OCI-LY7 (cell line): ENCODE measurements at regions not wholly inside any gene's neighbourhood (a gene's known extent, or its start where the extent isn't known, plus 50 kb on each side); places are given as distances from the start of the nearest gene placed in this dataset.
"Not testable (repeated sequence)": the region's sequence is repeated elsewhere in the genome, so short reads cannot be mapped to it uniquely, and the experiment has no call there.

ENCODE experiments used
- BruUV-seq: library from RNA; stranded (reverse); fragments of 400-500 nt; replicated peaks from 2 replicates; lab custom pipeline; 2021; lab: Mats Ljungman, UMichigan
- CTCF ChIA-PET: fragments of 300-600 bp; sonication (Branson Sonifier 250); formaldehyde crosslinking; loops from one replicate; lab custom pipeline; 2022; ENCODE audit warnings: antibody characterized with exemption; ENCODE audit not compliant: unreplicated experiment; lab: Charles Lee
- POLR2A ChIA-PET: fragments of 300-600 bp; sonication (Branson Sonifier 250); formaldehyde crosslinking; loops from one replicate; lab custom pipeline; 2022; ENCODE audit warnings: antibody characterized with exemption; lab: Charles Lee
- DNase-seq: peaks from one replicate; pipeline ENCODE4 v3.0.0-alpha.2; 2015; ENCODE audit warnings: low spot score
- H2AFZ ChIP-seq: fragments of 200-600 bp; sonication (generic), shearing (Covaris generic); 2 replicates; pipeline ENCODE4 v1.6.1; 2014; ENCODE audit warnings: mild to moderate bottlenecking, antibody characterized with exemption, low read length, moderate library complexity
- H3K27ac ChIP-seq: fragments of 200-600 bp; sonication (generic); 2 replicates; pipeline ENCODE4 v1.5.1; 2014; ENCODE audit warnings: mixed run types, low read depth, mild to moderate bottlenecking, moderate library complexity, low read length, inconsistent platforms; ENCODE audit not compliant: poor library complexity, severe bottlenecking
- H3K36me3 ChIP-seq: fragments of 200-600 bp; sonication (generic); 2 replicates; pipeline ENCODE4 v1.6.1; 2014; ENCODE audit warnings: mild to moderate bottlenecking, antibody characterized with exemption, low read length, moderate library complexity, mixed read lengths; ENCODE audit not compliant: insufficient read depth
- H3K4me1 ChIP-seq: fragments of 200-600 bp; sonication (generic); 2 replicates; pipeline ENCODE4 v1.5.1; 2014; ENCODE audit warnings: mild to moderate bottlenecking, low read length; ENCODE audit not compliant: insufficient read depth, poor library complexity, severe bottlenecking
- H3K4me2 ChIP-seq: fragments of 200-600 bp; sonication (generic); 2 replicates; pipeline ENCODE4 v1.6.1; 2014; ENCODE audit warnings: mild to moderate bottlenecking, low read length
- H3K4me3 ChIP-seq: fragments of 200-600 bp; sonication (generic); 2 replicates; pipeline ENCODE4 v1.5.1; 2014; ENCODE audit warnings: mild to moderate bottlenecking, low read depth, low read length; ENCODE audit not compliant: poor library complexity, severe bottlenecking
- H3K79me2 ChIP-seq: fragments of 200-600 bp; sonication (generic); 2 replicates; pipeline ENCODE4 v1.6.1; 2016; ENCODE audit warnings: low read depth, mild to moderate bottlenecking, low read length, moderate library complexity, mixed read lengths; ENCODE audit not compliant: insufficient read depth
- H3K9me2 ChIP-seq: fragments of 200-600 bp; sonication (generic); 2 replicates; pipeline ENCODE4 v1.6.1; 2016; ENCODE audit warnings: mild to moderate bottlenecking, low read length, mixed read lengths; ENCODE audit not compliant: insufficient read depth
- H3K9me3 ChIP-seq: fragments of 200-600 bp; sonication (generic); 2 replicates; pipeline ENCODE4 v1.6.1; 2014; ENCODE audit warnings: mild to moderate bottlenecking, mixed run types, low read length, mixed read lengths
- H4K20me1 ChIP-seq: fragments of 200-600 bp; sonication (generic); 2 replicates; pipeline ENCODE4 v1.6.1; 2014; ENCODE audit warnings: mild to moderate bottlenecking, antibody characterized with exemption, low read length, moderate library complexity, mixed read lengths; ENCODE audit not compliant: insufficient read depth
- CTCF ChIP-seq: fragments of 200-600 bp; sonication (generic); conservative IDR thresholded peaks from 2 replicates; pipeline ENCODE4 v1.5.1; 2014; ENCODE audit warnings: mild to moderate bottlenecking, antibody characterized with exemption, low read length, moderate library complexity, mixed read lengths
- EZH2phosphoT487 ChIP-seq: fragments of 200-600 bp; sonication (generic); IDR thresholded peaks from 2 replicates; pipeline ENCODE4 v1.6.1; 2018; ENCODE audit warnings: low read depth, borderline replicate concordance, mild to moderate bottlenecking, mixed run types, antibody characterized with exemption, low read length, moderate library complexity, mixed read lengths
- intact Hi-C: fragments of 100-400 bp; cut with micrococcal nuclease; formaldehyde crosslinking; loops from one replicate; pipeline ENCODE4 v1.10.0; 2022; ENCODE audit not compliant: unreplicated experiment

- Histone ChIP-seq H3K27ac (no peak overlapping the region), H3K4me1 (no peaks in the 10 kb centered on the region), H4K20me1 (no peaks in the 10 kb centered on the region), H3K36me3 (no peaks in the 10 kb centered on the region), H3K79me2 (no peaks in the 10 kb centered on the region), H3K4me3 (no peak overlapping the region), H2AFZ (no peak overlapping the region), H3K9me2 (no peaks in the 10 kb centered on the region), H3K4me2 (no peak overlapping the region), H3K9me3 (no peaks in the 10 kb centered on the region)
- intact Hi-C loops: no loop called here
- ChIA-PET CTCF (no interaction called here), POLR2A (no interaction called here)
- no TSS peak for BruUV-seq
- DNase-seq: no peak
- TF ChIP-seq CTCF: no peak
- no peak for TF ChIP-seq EZH2phosphoT487
Observed at GRCh38 chr11:96841792-96842191, 452.0 kb downstream of the JRKL start.

GRCh38 chr11:96842731-96843130 is 452.9 kb downstream of the JRKL start:
- Histone ChIP-seq H2AFZ (no peak overlapping the region), H3K27ac (no peak overlapping the region), H3K4me2 (no peak overlapping the region), H4K20me1 (no peaks in the 10 kb centered on the region), H3K4me3 (no peak overlapping the region), H3K9me2 (no peaks in the 10 kb centered on the region), H3K36me3 (no peaks in the 10 kb centered on the region), H3K9me3 (no peaks in the 10 kb centered on the region), H3K79me2 (no peaks in the 10 kb centered on the region), H3K4me1 (no peaks in the 10 kb centered on the region)
- intact Hi-C loops: no loop called here
- no TSS peak for BruUV-seq
- ChIA-PET CTCF (no interaction called here), POLR2A (interaction anchor here (1.5 kb wide), 2 partner anchors 15 to 50 kb away, joined by 4 to 5 read pairs; no protein-coding TSS in a partner anchor)
- DNase-seq: no peak
- no peak for TF ChIP-seq EZH2phosphoT487
- no peak for TF ChIP-seq CTCF

- no peak overlapping the region for H3K4me2 ChIP-seq
- H3K79me2 ChIP-seq: no peaks in the 10 kb centered on the region
- intact Hi-C loops: no loop called here
- TF ChIP-seq EZH2phosphoT487 (no peak), CTCF (no peak)
- BruUV-seq: no TSS peak
- DNase-seq: no peak
- POLR2A ChIA-PET: no interaction called here
- H4K20me1 ChIP-seq: no peaks in the 10 kb centered on the region
- no peaks in the 10 kb centered on the region for H3K4me1 ChIP-seq
- H3K4me3 ChIP-seq: no peak overlapping the region
- no peak overlapping the region for H3K27ac ChIP-seq
- CTCF ChIA-PET: no interaction called here
- H2AFZ ChIP-seq: no peak overlapping the region
- no peaks in the 10 kb centered on the region for H3K9me2 ChIP-seq
- H3K9me3 ChIP-seq: no peaks in the 10 kb centered on the region
- H3K36me3 ChIP-seq: no peaks in the 10 kb centered on the region
Observed at GRCh38 chr11:96854425-96854824, 464.6 kb downstream of the JRKL start.

GRCh38 chr11:96861722-96862121 is 471.9 kb downstream of the JRKL start:
- CTCF ChIA-PET, H3K79me2 ChIP-seq, H3K4me3 ChIP-seq, H3K27ac ChIP-seq, H3K9me2 ChIP-seq, H3K36me3 ChIP-seq, DNase-seq, H3K9me3 ChIP-seq, POLR2A ChIA-PET, H2AFZ ChIP-seq, BruUV-seq, H4K20me1 ChIP-seq, H3K4me2 ChIP-seq, H3K4me1 ChIP-seq, intact Hi-C loops: not testable (repeated sequence)
